AG04450 (cell line): ENCODE measurements at regions not wholly inside any gene's neighbourhood (a gene's known extent, or its start where the extent isn't known, plus 50 kb on each side); places are given as distances from the start of the nearest gene placed in this dataset.

Experiments
- CTCF ChIA-PET: fragments of 300-600, 350-600 bp; formaldehyde crosslinking; extraction: SDS; loops from one replicate; lab custom pipeline; 2022; ENCODE audit warnings: antibody characterized with exemption, inconsistent platforms; lab: Charles Lee
- POLR2A ChIA-PET: fragments of 350-600 bp; formaldehyde crosslinking; extraction: SDS; loops from one replicate; lab custom pipeline; 2021; ENCODE audit warnings: antibody characterized with exemption, inconsistent platforms; lab: Yijun Ruan, JAX
- DNase-seq: peaks from one replicate; pipeline ENCODE4 v3.0.0-alpha.2; 2011; ENCODE audit warnings: low read depth, low spot score
- H3K27ac ChIP-seq: one replicate; pipeline ENCODE4 v1.5.1; 2012; ENCODE audit warnings: low read depth, low read length, control low read depth
- H3K27me3 ChIP-seq: one replicate; pipeline ENCODE4 v1.6.0; 2012; ENCODE audit warnings: low read length; ENCODE audit not compliant: control insufficient read depth, insufficient read depth
- H3K4me3 ChIP-seq: 2 replicates; pipeline ENCODE4 v1.5.1; 2011; ENCODE audit warnings: mild to moderate bottlenecking, low read depth, low read length, control low read depth
- H3K9me3 ChIP-seq: 2 replicates; pipeline ENCODE4 v1.5.1; 2012; ENCODE audit warnings: low read length; ENCODE audit not compliant: control insufficient read depth, insufficient read depth
- TF ChIP-seq, protein P1 (sequence below): IDR thresholded peaks from 2 replicates; pipeline ENCODE4 v1.5.1; 2011; ENCODE audit warnings: low read depth, low read length, control low read depth, inconsistent platforms

DNA sequence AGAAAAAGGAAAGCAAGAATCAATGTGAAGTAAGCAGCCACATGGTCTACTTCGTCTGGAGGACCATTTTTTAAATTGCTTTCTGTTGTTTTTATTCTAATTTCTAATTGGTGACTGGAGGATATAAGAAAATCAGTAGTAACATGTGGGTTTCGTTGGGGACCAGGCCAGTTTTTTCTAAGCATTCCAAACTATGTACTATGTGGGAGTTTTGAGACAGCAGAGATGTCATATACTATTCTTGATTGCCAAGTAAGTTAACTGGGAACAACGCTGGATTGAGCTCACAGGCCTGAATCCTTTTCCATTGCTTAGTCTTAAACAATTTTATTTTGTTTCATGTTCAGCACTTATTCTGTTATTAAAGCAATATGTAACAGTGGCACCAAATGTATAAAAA, 225.7 kb downstream of the TMEM167A start:
- no peak for DNase-seq

DNA sequence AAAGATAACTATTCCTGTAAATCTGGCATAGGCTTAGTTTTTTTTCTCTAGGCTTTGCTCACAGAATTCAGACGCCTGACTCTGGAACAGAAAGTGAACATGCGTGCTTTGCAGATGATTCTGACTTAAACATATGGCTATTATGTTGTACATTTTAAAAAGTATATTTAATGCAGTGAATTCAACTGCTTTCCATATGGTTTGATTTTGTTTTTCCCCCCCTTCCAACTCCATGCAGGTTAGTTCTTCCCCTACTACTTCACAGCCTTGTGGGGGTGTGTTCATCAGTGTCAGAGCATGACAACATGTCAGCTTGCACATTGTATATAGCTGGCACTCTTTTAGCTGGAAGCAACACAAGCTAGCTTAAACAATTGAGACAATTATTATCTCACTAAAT, 226.8 kb downstream of the TMEM167A start:
- POLR2A ChIA-PET, result no interaction called here
- Histone ChIP-seq H3K27ac (no peak overlapping the region), H3K4me3 (no peak overlapping the region), H3K9me3 (no peaks in the 10 kb centered on the region), H3K27me3 (peaks cover 2% of the 10 kb centered on the region)
- CTCF ChIA-PET, result no interaction called here
- TF ChIP-seq, protein P1, sequence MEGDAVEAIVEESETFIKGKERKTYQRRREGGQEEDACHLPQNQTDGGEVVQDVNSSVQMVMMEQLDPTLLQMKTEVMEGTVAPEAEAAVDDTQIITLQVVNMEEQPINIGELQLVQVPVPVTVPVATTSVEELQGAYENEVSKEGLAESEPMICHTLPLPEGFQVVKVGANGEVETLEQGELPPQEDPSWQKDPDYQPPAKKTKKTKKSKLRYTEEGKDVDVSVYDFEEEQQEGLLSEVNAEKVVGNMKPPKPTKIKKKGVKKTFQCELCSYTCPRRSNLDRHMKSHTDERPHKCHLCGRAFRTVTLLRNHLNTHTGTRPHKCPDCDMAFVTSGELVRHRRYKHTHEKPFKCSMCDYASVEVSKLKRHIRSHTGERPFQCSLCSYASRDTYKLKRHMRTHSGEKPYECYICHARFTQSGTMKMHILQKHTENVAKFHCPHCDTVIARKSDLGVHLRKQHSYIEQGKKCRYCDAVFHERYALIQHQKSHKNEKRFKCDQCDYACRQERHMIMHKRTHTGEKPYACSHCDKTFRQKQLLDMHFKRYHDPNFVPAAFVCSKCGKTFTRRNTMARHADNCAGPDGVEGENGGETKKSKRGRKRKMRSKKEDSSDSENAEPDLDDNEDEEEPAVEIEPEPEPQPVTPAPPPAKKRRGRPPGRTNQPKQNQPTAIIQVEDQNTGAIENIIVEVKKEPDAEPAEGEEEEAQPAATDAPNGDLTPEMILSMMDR, result no peak
- DNase-seq, result no peak

More for the DNA sequence above, 225.7 kb downstream of the TMEM167A start:
- Histone ChIP-seq H3K9me3 (no peaks in the 10 kb centered on the region), H3K4me3 (no peak overlapping the region), H3K27ac (no peak overlapping the region), H3K27me3 (peaks cover 2% of the 10 kb centered on the region)
- POLR2A ChIA-PET, result no interaction called here
- TF ChIP-seq, protein P1, result no peak
- CTCF ChIA-PET, result interaction anchor here (0.6 to 0.8 kb wide), 2 partner anchors 243 to 499 kb away, joined by 3 read pairs; no protein-coding TSS in a partner anchor

DNA sequence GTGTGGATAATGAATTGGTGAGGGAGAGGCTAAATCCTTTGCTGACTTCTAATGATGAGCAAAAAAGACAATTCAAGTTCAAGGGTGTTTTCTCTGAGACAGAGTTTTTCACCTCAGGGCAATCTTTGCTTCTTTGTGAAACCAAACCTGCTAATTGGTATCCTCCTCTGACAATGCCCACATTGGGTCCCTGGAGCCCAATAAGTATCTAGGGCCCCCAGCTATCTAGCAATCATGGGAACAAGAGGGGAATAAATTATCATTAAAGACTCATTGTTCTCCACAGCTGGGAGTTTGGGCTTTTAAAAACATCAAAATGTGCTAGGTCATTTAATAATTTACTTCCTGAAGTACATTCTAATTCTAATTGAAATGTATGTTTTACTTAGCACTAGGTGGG, 227.3 kb downstream of the TMEM167A start:
- Histone ChIP-seq H3K4me3 (no peak overlapping the region), H3K9me3 (no peaks in the 10 kb centered on the region), H3K27me3 (peaks cover 2% of the 10 kb centered on the region), H3K27ac (no peak overlapping the region)
- DNase-seq, result no peak
- CTCF ChIA-PET, result no interaction called here
- POLR2A ChIA-PET, result no interaction called here
- TF ChIP-seq, protein P1, result no peak

DNA sequence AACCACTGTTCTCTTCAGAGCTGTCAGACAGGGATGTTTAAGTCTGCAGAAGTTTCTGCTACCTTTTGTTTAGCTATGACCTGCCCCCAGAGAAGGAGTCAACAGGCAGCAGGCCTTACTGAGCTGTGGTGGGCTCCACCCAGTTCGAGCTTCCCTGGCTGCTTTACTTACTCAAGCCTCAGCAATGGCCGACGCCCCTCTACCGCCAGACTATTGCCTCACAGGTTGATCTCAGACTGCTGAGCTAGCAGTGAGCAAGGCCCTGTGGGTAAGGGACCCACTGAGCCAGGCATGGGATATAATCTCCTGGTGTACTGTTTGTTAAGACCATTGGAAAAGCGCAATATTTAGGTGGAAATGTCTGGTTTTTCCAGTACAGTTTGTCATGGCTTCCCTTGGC, 229.6 kb downstream of the TMEM167A start:
- ChIA-PET CTCF (no interaction called here), POLR2A (no interaction called here)
- Histone ChIP-seq H3K4me3 (no peak overlapping the region), H3K27ac (no peak overlapping the region), H3K27me3 (no peaks in the 10 kb centered on the region), H3K9me3 (no peaks in the 10 kb centered on the region)
- no peak for DNase-seq
- TF ChIP-seq, protein P1, result no peak

DNA sequence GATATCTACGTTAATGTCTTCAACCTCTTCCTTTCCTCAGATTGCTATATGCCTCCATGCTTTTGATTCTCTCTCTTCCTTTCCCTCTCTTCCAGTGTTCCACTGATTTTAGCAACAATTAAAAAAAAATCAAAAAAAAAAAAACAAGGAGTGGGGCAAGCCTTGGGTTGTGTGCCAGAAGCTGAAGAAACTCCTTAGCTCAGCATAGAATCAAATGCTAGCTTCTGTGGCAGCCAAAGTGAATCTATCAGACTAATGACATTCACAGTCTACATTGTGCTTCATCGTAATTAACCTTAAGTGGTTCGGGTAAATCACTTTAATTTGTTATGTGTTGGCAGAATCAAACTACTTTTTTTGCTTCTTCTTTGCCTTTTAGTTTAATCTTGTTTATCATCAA, 237.3 kb downstream of the TMEM167A start:
- ChIA-PET CTCF (no interaction called here), POLR2A (no interaction called here)
- no peak for DNase-seq
- no peak overlapping the region for H3K4me3 ChIP-seq
- no peaks in the 10 kb centered on the region for H3K27me3 ChIP-seq
- H3K27ac ChIP-seq, result no peak overlapping the region
- no peaks in the 10 kb centered on the region; the same call in 1 of the 2 replicates for H3K9me3 ChIP-seq
- TF ChIP-seq, protein P1, result no peak
